SJSA1 (cell line): ENCODE measurements at regions not wholly inside any gene's neighbourhood (a gene's known extent, or its start where the extent isn't known, plus 50 kb on each side); places are given as distances from the start of the nearest gene placed in this dataset.
"Not testable (repeated sequence)": the region's sequence is repeated elsewhere in the genome, so short reads cannot be mapped to it uniquely, and the experiment has no call there.

Experiments used
- DNase-seq, 2 experiments: peaks; one replicate each; pipeline ENCODE4 v3.0.0-alpha.2; 2015 to 2020; ENCODE audit warnings: low spot score in 2 of 2, low read depth in 1 of 2
- H3K27ac ChIP-seq: fragments of 250-450 bp; sonication (Bioruptor Pico); 2 replicates; pipeline ENCODE4 v1.5.1; 2020; ENCODE audit warnings: mild to moderate bottlenecking, moderate library complexity
- H3K27me3 ChIP-seq: fragments of 250-450 bp; sonication (Bioruptor Pico); replicated peaks from 2 replicates; pipeline ENCODE4 v1.5.1; 2020; ENCODE audit warnings: mild to moderate bottlenecking, moderate library complexity
- H3K36me3 ChIP-seq: fragments of 250-450 bp; sonication (Bioruptor Pico); 2 replicates; pipeline ENCODE4 v1.5.1; 2020; ENCODE audit warnings: mild to moderate bottlenecking
- H3K4me1 ChIP-seq: fragments of 250-450 bp; sonication (Bioruptor Pico); replicated peaks from 2 replicates; pipeline ENCODE4 v1.6.1; 2021; ENCODE audit warnings: mild to moderate bottlenecking
- H3K4me3 ChIP-seq: fragments of 250-450 bp; sonication (Bioruptor Pico); 2 replicates; pipeline ENCODE4 v1.5.1; 2020; ENCODE audit warnings: mild to moderate bottlenecking
- H3K9me3 ChIP-seq: fragments of 250-450 bp; sonication (Bioruptor Pico); replicated peaks from 2 replicates; pipeline ENCODE4 v1.5.1; 2020; ENCODE audit warnings: mild to moderate bottlenecking

- H3K36me3 ChIP-seq = no peaks in the 10 kb centered on the region
- no peaks in the 10 kb centered on the region for H3K9me3 ChIP-seq
- H3K4me3 ChIP-seq = no peak overlapping the region
- H3K4me1 ChIP-seq = no peaks in the 10 kb centered on the region
- H3K27me3 ChIP-seq = no peaks in the 10 kb centered on the region
- no peak for DNase-seq
- H3K27ac ChIP-seq = no peak overlapping the region
Observed at GRCh38 chr16:17023606-17024005, 447.2 kb downstream of the XYLT1 start.

DNA sequence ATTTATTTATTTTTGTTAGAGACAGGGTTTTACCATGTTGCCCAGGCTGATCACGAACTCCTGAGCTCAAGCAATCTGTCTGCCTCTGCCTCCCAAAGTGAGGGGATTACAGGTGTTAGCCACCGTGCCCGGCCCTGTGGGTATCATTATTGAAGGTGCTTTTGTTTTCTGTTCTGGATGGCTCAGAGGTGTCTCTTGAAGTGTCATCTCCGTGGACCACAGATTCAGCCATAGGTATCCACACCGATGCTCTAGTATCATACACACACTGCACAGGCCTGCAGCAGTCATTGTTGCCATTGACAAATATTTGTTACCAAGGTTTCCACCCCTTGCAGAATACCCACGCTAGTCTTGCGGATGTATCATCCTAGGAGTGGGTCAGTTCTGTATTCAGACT lies 446.2 kb downstream of the XYLT1 start:
- Histone ChIP-seq H3K27me3 (no peaks in the 10 kb centered on the region), H3K36me3 (no peaks in the 10 kb centered on the region), H3K9me3 (no peaks in the 10 kb centered on the region), H3K27ac (no peak overlapping the region), H3K4me1 (no peaks in the 10 kb centered on the region), H3K4me3 (no peak overlapping the region)
- no peak for DNase-seq

- H3K27me3 ChIP-seq = no peaks in the 10 kb centered on the region
- H3K4me1 ChIP-seq = no peaks in the 10 kb centered on the region
- no peaks in the 10 kb centered on the region for H3K9me3 ChIP-seq
- no peaks in the 10 kb centered on the region for H3K36me3 ChIP-seq
- no peak overlapping the region for H3K27ac ChIP-seq
- no peak for DNase-seq
- H3K4me3 ChIP-seq = no peak overlapping the region
Observed at GRCh38 chr16:17026600-17027242, 444.0 kb downstream of the XYLT1 start.

DNA sequence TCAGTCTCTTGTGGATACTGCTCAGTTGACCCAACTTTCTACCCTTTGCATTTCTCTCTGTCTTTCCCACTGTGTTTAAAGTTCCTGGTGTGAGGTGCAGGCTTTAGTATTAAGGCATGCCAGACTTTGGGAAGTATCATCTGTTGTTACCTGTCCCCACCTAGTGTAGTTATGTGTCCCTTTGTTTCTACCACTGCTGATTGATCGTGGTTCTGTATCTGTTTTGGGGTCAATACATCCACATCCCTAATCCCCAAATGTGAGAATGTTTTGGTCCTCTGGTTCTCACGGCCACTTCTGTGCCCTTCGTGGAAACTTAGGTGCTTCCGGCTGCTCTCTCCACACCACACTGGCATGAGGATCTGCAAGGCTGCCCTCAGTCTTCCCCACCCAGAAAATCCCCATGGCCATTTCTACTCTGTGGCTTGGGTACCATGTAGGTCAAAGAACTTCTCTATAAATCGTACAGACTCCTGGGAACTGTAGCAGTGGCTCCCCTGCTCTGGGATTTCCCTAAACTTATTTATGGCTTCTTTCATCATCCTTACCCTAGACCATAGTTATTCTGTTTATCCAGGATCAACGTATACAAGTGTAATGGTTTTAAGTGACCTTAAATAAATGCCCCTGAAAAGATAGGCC lies 443.2 kb downstream of the XYLT1 start:
- H3K36me3 ChIP-seq = no peaks in the 10 kb centered on the region
- H3K27ac ChIP-seq = no peak overlapping the region
- H3K9me3 ChIP-seq = no peaks in the 10 kb centered on the region
- no peak for DNase-seq
- no peak overlapping the region for H3K4me3 ChIP-seq
- H3K27me3 ChIP-seq = no peaks in the 10 kb centered on the region
- no peaks in the 10 kb centered on the region for H3K4me1 ChIP-seq

- Histone ChIP-seq H3K36me3 (no peaks in the 10 kb centered on the region), H3K4me1 (no peaks in the 10 kb centered on the region), H3K4me3 (no peak overlapping the region), H3K27me3 (no peaks in the 10 kb centered on the region), H3K9me3 (no peaks in the 10 kb centered on the region), H3K27ac (no peak overlapping the region)
- no peak for DNase-seq
Observed at GRCh38 chr16:17029602-17030350, 441.0 kb downstream of the XYLT1 start.

GRCh38 chr16:17031484-17032268 lies 439.1 kb downstream of the XYLT1 start:
- Histone ChIP-seq H3K4me1 (no peaks in the 10 kb centered on the region), H3K4me3 (no peak overlapping the region), H3K9me3 (no peaks in the 10 kb centered on the region), H3K27me3 (no peaks in the 10 kb centered on the region), H3K27ac (no peak overlapping the region), H3K36me3 (no peaks in the 10 kb centered on the region)
- no peak for DNase-seq

DNA sequence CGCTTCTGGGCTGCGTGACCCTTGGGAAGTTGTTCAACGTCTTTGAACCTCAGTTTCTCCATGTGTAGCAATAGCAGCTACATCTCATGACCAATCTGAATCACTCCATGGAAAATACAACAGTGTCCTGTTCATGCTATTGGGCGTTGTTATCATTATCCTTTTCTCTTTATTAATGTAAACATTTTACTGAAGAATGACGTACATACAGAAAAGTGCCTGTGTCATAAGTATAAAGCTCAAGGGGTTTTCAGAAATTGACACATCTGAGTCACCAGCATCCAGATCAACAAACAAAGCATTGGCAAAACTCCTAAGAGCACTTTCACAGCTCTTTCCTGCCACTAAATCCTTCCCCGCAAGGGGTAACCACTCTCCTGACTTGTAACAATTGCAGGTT lies 438.4 kb downstream of the XYLT1 start:
- Histone ChIP-seq H3K27ac (no peak overlapping the region), H3K36me3 (no peaks in the 10 kb centered on the region), H3K4me3 (no peak overlapping the region), H3K9me3 (no peaks in the 10 kb centered on the region; the same call in 1 of the 2 replicates), H3K27me3 (no peaks in the 10 kb centered on the region), H3K4me1 (no peaks in the 10 kb centered on the region)
- no peak for DNase-seq

GRCh38 chr16:17034477-17035252 lies 436.1 kb downstream of the XYLT1 start:
- Histone ChIP-seq H3K27ac (no peak overlapping the region), H3K9me3 (no peaks in the 10 kb centered on the region; the same call in 1 of the 2 replicates), H3K4me3 (no peak overlapping the region), H3K4me1 (no peaks in the 10 kb centered on the region), H3K27me3 (no peaks in the 10 kb centered on the region), H3K36me3 (no peaks in the 10 kb centered on the region)
- no peak for DNase-seq

GRCh38 chr16:17037499-17037898 lies 433.3 kb downstream of the XYLT1 start:
- H3K27ac ChIP-seq = no peak overlapping the region
- no peaks in the 10 kb centered on the region; the same call in 1 of the 2 replicates for H3K9me3 ChIP-seq
- no peak overlapping the region for H3K4me3 ChIP-seq
- no peaks in the 10 kb centered on the region for H3K4me1 ChIP-seq
- H3K27me3 ChIP-seq = no peaks in the 10 kb centered on the region
- no peaks in the 10 kb centered on the region for H3K36me3 ChIP-seq
- no peak for DNase-seq

DNA sequence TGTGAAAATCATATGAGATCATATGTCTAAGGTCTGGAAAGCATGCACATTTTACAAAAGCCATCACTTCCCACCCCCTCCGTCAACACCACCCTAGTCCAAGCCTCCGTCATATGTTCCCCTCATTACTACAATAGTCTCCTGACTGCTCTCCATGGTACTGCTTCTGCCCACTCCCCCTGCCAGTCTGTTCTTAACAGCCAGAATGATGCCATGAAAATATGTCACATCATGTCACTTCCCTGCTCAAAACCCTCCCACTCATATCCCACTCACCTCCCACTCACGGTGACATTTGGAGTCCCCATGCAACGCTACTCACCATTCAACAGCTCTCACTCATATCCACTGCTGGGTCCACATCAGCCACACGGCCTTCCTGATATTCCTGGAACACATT lies 432.3 kb downstream of the XYLT1 start:
- Histone ChIP-seq H3K4me3 (no peak overlapping the region), H3K27ac (no peak overlapping the region), H3K27me3 (no peaks in the 10 kb centered on the region), H3K9me3 (no peaks in the 10 kb centered on the region; the same call in 1 of the 2 replicates), H3K4me1 (no peaks in the 10 kb centered on the region), H3K36me3 (no peaks in the 10 kb centered on the region)
- DNase-seq = no peak

DNA sequence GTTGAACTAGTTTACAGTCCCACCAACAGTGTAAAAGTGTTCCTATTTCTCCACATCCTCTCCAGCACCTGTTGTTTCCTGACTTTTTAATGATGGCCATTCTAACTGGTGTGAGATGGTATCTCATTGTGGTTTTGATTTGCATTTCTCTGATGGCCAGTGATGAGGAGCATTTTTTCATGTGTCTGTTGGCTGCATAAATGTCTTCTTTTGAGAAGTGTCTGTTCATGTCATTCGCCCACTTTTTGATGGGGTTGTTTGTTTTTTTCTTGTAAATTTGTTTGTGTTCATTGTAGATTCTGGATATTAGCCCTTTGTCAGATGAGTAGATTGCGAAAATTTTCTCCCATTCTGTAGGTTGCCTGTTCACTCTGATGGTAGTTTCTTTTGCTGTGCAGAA lies 421.7 kb downstream of the XYLT1 start:
- H3K9me3 ChIP-seq, H3K4me1 ChIP-seq, H3K27me3 ChIP-seq, DNase-seq, H3K36me3 ChIP-seq, H3K27ac ChIP-seq, H3K4me3 ChIP-seq: not testable (repeated sequence)

DNA sequence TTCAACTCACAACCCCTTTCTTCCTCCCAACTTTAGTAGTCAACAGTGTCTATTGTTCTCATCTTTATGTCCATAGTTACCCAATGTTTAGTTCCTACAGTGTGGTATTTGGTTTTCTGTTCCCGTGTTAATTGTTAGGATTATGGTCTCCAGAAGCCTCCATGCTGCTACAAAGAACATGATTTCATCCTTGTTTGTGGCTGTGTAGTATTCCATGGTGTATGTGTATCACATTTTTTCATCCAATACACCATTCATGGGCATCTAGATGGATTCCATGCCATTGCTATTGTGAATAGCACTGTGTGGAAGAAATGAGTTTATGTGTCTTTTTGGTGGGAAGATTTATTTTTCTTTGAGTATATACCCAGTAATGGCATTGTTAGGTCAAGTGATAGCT lies 420.3 kb downstream of the XYLT1 start:
- Histone ChIP-seq H3K27me3 (no peaks in the 10 kb centered on the region), H3K4me3 (no peak overlapping the region), H3K9me3 (no peaks in the 10 kb centered on the region), H3K4me1 (no peaks in the 10 kb centered on the region), H3K27ac (no peak overlapping the region), H3K36me3 (no peaks in the 10 kb centered on the region)
- no peak for DNase-seq
